ENCODE measurements at regions not wholly inside any gene's neighbourhood (a gene's known extent, or its start where the extent isn't known, plus 50 kb on each side); places are given as distances from the start of the nearest gene placed in this dataset.

- ChIA-PET POLR2A (ENCODE audit: unreplicated experiment) (no interaction called here), CTCF (no interaction called here)
- BruUV-seq (replicated peaks), result no TSS peak
- Histone ChIP-seq H3K4me3 (ENCODE audit: insufficient read depth, low read depth, low read length) (no peak overlapping the region), H4K20me1 (ENCODE audit: insufficient read depth, low read length) (no peaks in the 10 kb centered on the region), H4K8ac (ENCODE audit: low read depth in 2 of 2, low read length in 2 of 2) (no peak overlapping the region), H3K9me3 (ENCODE audit: control insufficient read depth, insufficient read depth, low read length) (peaks cover 4% of the 10 kb centered on the region), H2BK15ac (ENCODE audit: low read depth, low read length) (no peak overlapping the region), H2AFZ (replicated peaks; ENCODE audit: low read length, poor library complexity) (no peak overlapping the region), H3K18ac (ENCODE audit: low read depth, low read length) (no peak overlapping the region), H3K4me1 (ENCODE audit: control insufficient read depth, insufficient read depth, low read length) (no peaks in the 10 kb centered on the region), H2BK20ac (ENCODE audit: low read depth, low read length) (no peak overlapping the region), H3K27ac (ENCODE audit: insufficient read depth, low read length) (no peak overlapping the region), H3K27me3 (ENCODE audit: control insufficient read depth, insufficient read depth, low read length) (no peaks in the 10 kb centered on the region), H4K5ac (ENCODE audit: low read depth, low read length) (no peak overlapping the region), H2AK9ac (replicated peaks; ENCODE audit: low read depth, low read length, poor library complexity) (no peak overlapping the region), H2BK120ac (ENCODE audit: low read depth, low read length) (no peak overlapping the region), H3K9me1 (ENCODE audit: insufficient read depth, low read length) (no peaks in the 10 kb centered on the region), H3K9ac (ENCODE audit: low read depth, low read length) (no peak overlapping the region), H3K36me3 (ENCODE audit: control insufficient read depth, insufficient read depth, low read length) (no peaks in the 10 kb centered on the region), H2AK5ac (ENCODE audit: low read depth, low read length) (no peak overlapping the region), H3K4ac (ENCODE audit: low read depth, low read length) (no peak overlapping the region), H4K91ac (ENCODE audit: insufficient read depth, low read depth, low read length) (no peak overlapping the region), H3K79me1 (ENCODE audit: low read depth in 1 of 2, low read length in 2 of 2) (no peaks in the 10 kb centered on the region), H3K23ac (ENCODE audit: low read depth, low read length) (no peak overlapping the region), H3K56ac (ENCODE audit: extremely low read depth, insufficient read depth, low read length) (no peak overlapping the region), H3K4me2 (ENCODE audit: low read depth, low read length) (no peak overlapping the region), H2BK5ac (ENCODE audit: low read depth, low read length, poor library complexity, severe bottlenecking) (no peak overlapping the region), H3K14ac (replicated peaks; ENCODE audit: low read depth, low read length) (no peak overlapping the region)
- TF ChIP-seq FOS (IDR thresholded peaks at IDR 0.05; ENCODE audit: low read depth, low read length), result no peak
- TF ChIP-seq SMC3 (IDR thresholded peaks at IDR 0.05; ENCODE audit: low read depth, low read length), result no peak
- TF ChIP-seq NFE2L2 (IDR thresholded peaks at IDR 0.05; ENCODE audit: low read depth, low read length), result no peak
- no peak for TF ChIP-seq CTCF (conservative IDR thresholded peaks at IDR 0.05; ENCODE audit: low read depth, low read length)
- no peak for TF ChIP-seq RCOR1 (IDR thresholded peaks at IDR 0.05; ENCODE audit: insufficient replicate concordance, low read length)
- no peak for TF ChIP-seq MAFK (IDR thresholded peaks at IDR 0.05; ENCODE audit: low read depth, low read length)
- intact Hi-C loops (cut with micrococcal nuclease), result no loop called here
- DNase-seq (no peak), ATAC-seq (ENCODE audit: low read depth) (no peak)
- in situ Hi-C loops (cut with MboI; ENCODE audit: low sequenced_read_pairs), result no loop called here
- WGBS, 2 experiments (ENCODE audit: extremely low coverage in 2 of 2, insufficient read length in 1 of 2), result no CpG with 5 or more reads among the region's 3 CpGs
- dilution Hi-C loops (cut with HindIII; ENCODE audit: low sequenced_read_pairs, unreplicated experiment), result no loop called here
Measured at GRCh38 chr10:84996580-84996979, 668.2 kb downstream of the CCSER2 start.
